ENCODE measurements at regions not wholly inside any gene's neighbourhood (a gene's known extent, or its start where the extent isn't known, plus 50 kb on each side); places are given as distances from the start of the nearest gene placed in this dataset.

DNA sequence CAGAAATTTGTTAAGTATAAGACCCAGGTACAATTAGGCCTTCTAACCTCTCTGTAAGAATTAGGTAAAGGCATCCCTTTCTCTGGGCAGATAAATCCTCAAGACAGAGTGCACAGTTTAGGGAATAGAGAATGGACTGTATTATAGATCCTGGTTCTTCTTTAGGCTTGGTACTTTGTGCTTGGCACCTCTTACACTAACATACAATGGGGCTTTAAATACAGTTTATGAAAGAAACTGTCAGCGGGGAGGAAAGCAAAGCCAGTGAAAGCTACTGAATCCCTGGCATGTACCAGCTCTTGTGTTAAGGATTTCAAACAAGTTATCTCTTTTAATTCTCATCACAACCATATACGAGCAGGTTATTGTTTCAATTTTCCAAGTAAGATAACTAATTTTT lies 1350.0 kb downstream of the ADGRL3 start:
- no peaks in the 10 kb centered on the region for H3K9me3 ChIP-seq (ENCODE audit: control insufficient read depth, low read length)
- no peak overlapping the region for H3K9ac ChIP-seq (ENCODE audit: extremely low read depth, low read length, poor library complexity, severe bottlenecking)
- no peaks in the 10 kb centered on the region for H3K4me1 ChIP-seq (ENCODE audit: control insufficient read depth, insufficient read depth, low read length)
- H3K4me1 Mint-ChIP-seq: peaks cover 6% of the 10 kb centered on the region
- H3K4me3 Mint-ChIP-seq: no peak overlapping the region
- H3K36me3 ChIP-seq (ENCODE audit: control insufficient read depth, insufficient read depth, low read length): no peaks in the 10 kb centered on the region
- H3K27me3 Mint-ChIP-seq (ENCODE audit: insufficient read depth): peaks cover under 1% of the 10 kb centered on the region
- TF ChIP-seq CTCF (conservative IDR thresholded peaks at IDR 0.05): no peak
- no peaks in the 10 kb centered on the region for H3K36me3 Mint-ChIP-seq (ENCODE audit: low read depth)
- no peaks in the 10 kb centered on the region for H3K27me3 ChIP-seq (ENCODE audit: control insufficient read depth, insufficient read depth, low read length, poor library complexity, severe bottlenecking)
- no peak overlapping the region for H3K4me3 ChIP-seq (ENCODE audit: low read length)
- WGBS, 2 experiments (ENCODE audit: insufficient coverage in 1 of 2, insufficient read length in 1 of 2): 100% methylated on average over 2 of the region's 2 CpGs; no CpG with 5 or more reads in 1 of the 2 experiments
- H3K9me3 Mint-ChIP-seq: no peaks in the 10 kb centered on the region
- no peak overlapping the region for H3K27ac ChIP-seq (ENCODE audit: low read depth, low read length)
- no peak overlapping the region for H3K27ac Mint-ChIP-seq
- no peak for DNase-seq

DNA sequence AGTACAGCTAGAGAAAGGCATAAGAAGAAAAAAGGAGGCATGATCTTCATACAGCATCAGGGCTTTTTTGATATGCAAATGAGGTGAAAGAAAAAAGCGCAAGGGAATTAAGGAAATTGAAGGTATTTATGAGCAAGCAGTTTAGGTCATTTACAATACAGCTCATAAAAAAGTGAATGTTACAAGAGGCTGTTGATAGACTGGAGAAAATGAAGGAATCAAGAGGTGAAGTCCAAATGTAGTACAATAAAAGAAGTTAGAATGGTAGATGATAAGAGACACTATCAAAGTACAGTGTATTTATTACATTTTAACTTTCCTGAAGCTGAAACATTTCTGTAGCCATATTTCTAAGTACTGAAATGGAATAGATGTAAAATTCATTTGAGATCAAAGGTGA lies 1349.5 kb downstream of the ADGRL3 start:
- Mint-ChIP-seq H3K4me1 (peaks cover 6% of the 10 kb centered on the region), H3K9me3 (no peaks in the 10 kb centered on the region), H3K36me3 (ENCODE audit: low read depth) (no peaks in the 10 kb centered on the region), H3K27ac (no peak overlapping the region), H3K27me3 (ENCODE audit: insufficient read depth) (no peaks in the 10 kb centered on the region), H3K4me3 (no peak overlapping the region)
- H3K9ac ChIP-seq (ENCODE audit: extremely low read depth, low read length, poor library complexity, severe bottlenecking): no peak overlapping the region
- TF ChIP-seq CTCF (conservative IDR thresholded peaks at IDR 0.05): no peak
- H3K4me1 ChIP-seq (ENCODE audit: control insufficient read depth, insufficient read depth, low read length): no peaks in the 10 kb centered on the region
- DNase-seq: no peak
- no peak overlapping the region for H3K27ac ChIP-seq (ENCODE audit: low read depth, low read length)
- H3K4me3 ChIP-seq (ENCODE audit: low read length): no peak overlapping the region
- H3K36me3 ChIP-seq (ENCODE audit: control insufficient read depth, insufficient read depth, low read length): no peaks in the 10 kb centered on the region
- 91% methylated on average over 1 of the region's 1 CpG; no CpG with 5 or more reads in 1 of the 2 experiments for WGBS, 2 experiments (ENCODE audit: insufficient coverage in 1 of 2, insufficient read length in 1 of 2)
- H3K9me3 ChIP-seq (ENCODE audit: control insufficient read depth, low read length): no peaks in the 10 kb centered on the region
- H3K27me3 ChIP-seq (ENCODE audit: control insufficient read depth, insufficient read depth, low read length, poor library complexity, severe bottlenecking): no peaks in the 10 kb centered on the region

DNA sequence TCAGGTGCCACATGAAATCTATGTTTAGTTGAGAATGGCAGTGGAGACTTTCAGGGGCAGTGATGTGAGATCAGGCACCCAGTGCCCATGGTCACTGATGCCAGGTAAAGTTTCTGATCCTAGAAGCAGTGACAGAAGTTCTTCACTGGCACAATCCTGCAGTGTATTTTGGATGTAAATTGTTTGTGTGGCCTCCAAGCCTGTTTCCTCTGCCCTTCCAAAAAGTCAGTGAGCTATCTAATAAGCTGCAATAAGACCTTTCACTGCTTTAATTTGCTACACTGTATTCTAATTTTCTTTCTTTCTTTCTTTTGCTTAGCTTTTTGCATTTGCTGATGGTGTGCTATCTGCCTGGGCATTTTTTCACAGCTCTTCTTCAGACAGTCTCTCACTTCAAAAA lies 1348.6 kb downstream of the ADGRL3 start:
- Mint-ChIP-seq H3K27me3 (ENCODE audit: insufficient read depth) (no peaks in the 10 kb centered on the region), H3K4me3 (no peak overlapping the region), H3K27ac (no peak overlapping the region), H3K36me3 (ENCODE audit: low read depth) (no peaks in the 10 kb centered on the region), H3K4me1 (peaks cover 6% of the 10 kb centered on the region), H3K9me3 (no peaks in the 10 kb centered on the region)
- Histone ChIP-seq H3K4me3 (ENCODE audit: low read length) (no peak overlapping the region), H3K27me3 (ENCODE audit: control insufficient read depth, insufficient read depth, low read length, poor library complexity, severe bottlenecking) (no peaks in the 10 kb centered on the region), H3K4me1 (ENCODE audit: control insufficient read depth, insufficient read depth, low read length) (no peaks in the 10 kb centered on the region), H3K9ac (ENCODE audit: extremely low read depth, low read length, poor library complexity, severe bottlenecking) (no peak overlapping the region), H3K36me3 (ENCODE audit: control insufficient read depth, insufficient read depth, low read length) (no peaks in the 10 kb centered on the region), H3K27ac (ENCODE audit: low read depth, low read length) (no peak overlapping the region), H3K9me3 (ENCODE audit: control insufficient read depth, low read length) (no peaks in the 10 kb centered on the region)
- no peak for TF ChIP-seq CTCF (conservative IDR thresholded peaks at IDR 0.05)
- DNase-seq: no peak
